ENCODE measurements at regions not wholly inside any gene's neighbourhood (a gene's known extent, or its start where the extent isn't known, plus 50 kb on each side); places are given as distances from the start of the nearest gene placed in this dataset.

GRCh38 chr20:21575167-21575566 is 61.3 kb upstream of the NKX2-2 start:
- no peak for FAIRE-seq
- intact Hi-C loops (cut with micrococcal nuclease), result no loop called here
- Histone ChIP-seq H3K36me3 (ENCODE audit: control insufficient read depth in 2 of 2, extremely low read depth in 1 of 2, insufficient read depth in 2 of 2, low read length in 2 of 2) (no peaks in the 10 kb centered on the region), H4K20me1 (replicated peaks; ENCODE audit: control insufficient read depth, extremely low read depth, insufficient read depth, low read length) (no peaks in the 10 kb centered on the region), H3K79me2 (ENCODE audit: control insufficient read depth, insufficient read depth, low read length) (no peaks in the 10 kb centered on the region), H3K4me2 (ENCODE audit: insufficient read depth, low read length) (no peak overlapping the region), H3K4me1 (ENCODE audit: control insufficient read depth, extremely low read depth, insufficient read depth, low read length) (no peaks in the 10 kb centered on the region), H3K9me3 (replicated peaks; ENCODE audit: control insufficient read depth, insufficient read depth, low read length) (no peaks in the 10 kb centered on the region), H3K9ac (replicated peaks; ENCODE audit: extremely low read depth, insufficient read depth, low read length) (no peak overlapping the region), H3K27ac (ENCODE audit: insufficient read depth, low read depth, low read length) (no peak overlapping the region), H2AFZ (ENCODE audit: low read depth, low read length) (no peak overlapping the region), H3K9me1 (replicated peaks; ENCODE audit: control insufficient read depth, extremely low read depth, insufficient read depth, low read length) (no peaks in the 10 kb centered on the region), H3K4me3 (replicated peaks in 1 of 3; ENCODE audit: insufficient read depth in 1 of 3, low read depth in 1 of 3, low read length in 3 of 3) (no peak overlapping the region), H3K27me3 (ENCODE audit: control insufficient read depth in 2 of 2, insufficient read depth in 2 of 2, low read length in 2 of 2) (no peaks in the 10 kb centered on the region)
- POLR2A ChIA-PET, result no interaction called here
- BruUV-seq (replicated peaks), result no TSS peak
- dilution Hi-C loops (cut with MboI; ENCODE audit: extremely low pct_ligation_motif_present, low sequenced_read_pairs), result no loop called here
- CTCF ChIA-PET, result no interaction called here
- TF ChIP-seq POLR2A (IDR thresholded peaks at IDR 0.05; ENCODE audit: low read depth, low read length) (no peak), FOS (IDR thresholded peaks at IDR 0.05; ENCODE audit: borderline replicate concordance, insufficient read depth, low read length) (no peak), GATA2 (IDR thresholded peaks at IDR 0.05; ENCODE audit: insufficient read depth, insufficient read length, low read depth, low read length) (no peak), MAX (IDR thresholded peaks at IDR 0.05; ENCODE audit: insufficient read depth, insufficient read length) (no peak)
- DNase-seq (ENCODE audit: low read depth, low spot score), result no peak

DNA sequence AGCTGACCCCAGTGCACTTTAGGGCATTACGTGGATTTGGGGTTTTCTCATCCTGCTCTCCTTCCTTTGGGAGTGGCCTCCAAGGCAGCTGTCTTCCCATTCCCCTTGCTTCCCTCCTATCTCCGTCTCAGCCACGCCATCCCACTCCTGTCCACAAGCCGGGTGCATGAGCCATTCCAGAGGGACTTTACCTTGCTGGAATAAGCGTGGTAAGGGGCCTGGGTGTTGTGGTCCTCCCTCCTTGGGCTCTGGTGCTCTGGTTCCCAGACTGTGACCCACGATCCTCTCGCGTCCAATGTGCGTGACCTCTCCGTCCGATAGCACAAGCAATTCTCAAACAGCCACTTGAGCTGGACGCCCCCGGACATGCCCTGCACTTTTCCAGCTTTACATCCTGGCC is 60.6 kb upstream of the NKX2-2 start:
- Histone ChIP-seq H2AFZ (ENCODE audit: low read depth, low read length) (no peak overlapping the region), H3K36me3 (ENCODE audit: control insufficient read depth in 2 of 2, extremely low read depth in 1 of 2, insufficient read depth in 2 of 2, low read length in 2 of 2) (no peaks in the 10 kb centered on the region), H3K27me3 (ENCODE audit: control insufficient read depth in 2 of 2, insufficient read depth in 2 of 2, low read length in 2 of 2) (no peaks in the 10 kb centered on the region), H3K4me1 (ENCODE audit: control insufficient read depth, extremely low read depth, insufficient read depth, low read length) (no peaks in the 10 kb centered on the region), H3K27ac (ENCODE audit: insufficient read depth, low read depth, low read length) (no peak overlapping the region), H3K9me1 (replicated peaks; ENCODE audit: control insufficient read depth, extremely low read depth, insufficient read depth, low read length) (no peaks in the 10 kb centered on the region), H4K20me1 (replicated peaks; ENCODE audit: control insufficient read depth, extremely low read depth, insufficient read depth, low read length) (no peaks in the 10 kb centered on the region), H3K79me2 (ENCODE audit: control insufficient read depth, insufficient read depth, low read length) (no peaks in the 10 kb centered on the region), H3K9me3 (replicated peaks; ENCODE audit: control insufficient read depth, insufficient read depth, low read length) (no peaks in the 10 kb centered on the region), H3K9ac (replicated peaks; ENCODE audit: extremely low read depth, insufficient read depth, low read length) (no peak overlapping the region), H3K4me2 (ENCODE audit: insufficient read depth, low read length) (no peak overlapping the region), H3K4me3 (replicated peaks in 1 of 3; ENCODE audit: insufficient read depth in 1 of 3, low read depth in 1 of 3, low read length in 3 of 3) (no peak overlapping the region)
- intact Hi-C loops (cut with micrococcal nuclease), result no loop called here
- no peak for DNase-seq (ENCODE audit: low read depth, low spot score)
- BruUV-seq (replicated peaks), result no TSS peak
- no peak for FAIRE-seq
- POLR2A ChIA-PET, result no interaction called here
- dilution Hi-C loops (cut with MboI; ENCODE audit: extremely low pct_ligation_motif_present, low sequenced_read_pairs), result no loop called here
- CTCF ChIA-PET, result no interaction called here
- no peak for TF ChIP-seq POLR2AphosphoS5 (IDR thresholded peaks at IDR 0.05; ENCODE audit: insufficient read depth, low read depth, low read length)
- no peak for TF ChIP-seq MAX (IDR thresholded peaks at IDR 0.05; ENCODE audit: insufficient read depth, insufficient read length)
- TF ChIP-seq JUN (IDR thresholded peaks at IDR 0.05; ENCODE audit: borderline replicate concordance, insufficient read depth, insufficient read length, low read depth), result no peak
